ENCODE measurements at regions not wholly inside any gene's neighbourhood (a gene's known extent, or its start where the extent isn't known, plus 50 kb on each side); places are given as distances from the start of the nearest gene placed in this dataset.
A peak's percentile ranks its signal among the peaks of the same experiment; 100 is the strongest.
"Not testable (repeated sequence)": the region's sequence is repeated elsewhere in the genome, so short reads cannot be mapped to it uniquely, and the experiment has no call there.

DNA sequence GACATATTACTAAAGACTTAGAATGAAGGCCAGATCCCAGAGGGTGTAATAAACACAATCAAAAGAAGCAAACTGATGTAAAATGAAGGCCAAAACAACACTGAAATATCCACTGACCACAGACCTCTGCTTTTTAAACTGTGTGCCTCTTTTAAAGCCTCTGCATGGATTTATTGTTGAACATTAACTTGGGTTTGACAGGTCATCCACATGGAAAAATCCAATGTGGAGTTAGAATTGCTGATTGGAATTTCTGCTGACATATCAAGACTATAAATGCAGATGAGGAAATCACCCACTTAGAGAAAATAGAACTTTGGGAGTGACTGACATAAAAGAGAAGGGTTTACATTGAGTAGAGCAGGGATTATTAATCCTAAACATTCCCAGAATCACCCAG is 853.9 kb upstream of the RAG2 start:
- no TSS peak for BruUV-seq (replicated peaks)
- H3K27ac Mint-ChIP-seq (ENCODE audit: unreplicated experiment) = peak overlapping the region; percentile 77
- H3K9me3 Mint-ChIP-seq (ENCODE audit: low read depth, unreplicated experiment) = no peaks in the 10 kb centered on the region
- no peak overlapping the region for H3K4me3 Mint-ChIP-seq (ENCODE audit: low read depth, unreplicated experiment)
- no peaks in the 10 kb centered on the region for H3K36me3 Mint-ChIP-seq (ENCODE audit: insufficient read depth, unreplicated experiment)
- TF ChIP-seq, protein P1, sequence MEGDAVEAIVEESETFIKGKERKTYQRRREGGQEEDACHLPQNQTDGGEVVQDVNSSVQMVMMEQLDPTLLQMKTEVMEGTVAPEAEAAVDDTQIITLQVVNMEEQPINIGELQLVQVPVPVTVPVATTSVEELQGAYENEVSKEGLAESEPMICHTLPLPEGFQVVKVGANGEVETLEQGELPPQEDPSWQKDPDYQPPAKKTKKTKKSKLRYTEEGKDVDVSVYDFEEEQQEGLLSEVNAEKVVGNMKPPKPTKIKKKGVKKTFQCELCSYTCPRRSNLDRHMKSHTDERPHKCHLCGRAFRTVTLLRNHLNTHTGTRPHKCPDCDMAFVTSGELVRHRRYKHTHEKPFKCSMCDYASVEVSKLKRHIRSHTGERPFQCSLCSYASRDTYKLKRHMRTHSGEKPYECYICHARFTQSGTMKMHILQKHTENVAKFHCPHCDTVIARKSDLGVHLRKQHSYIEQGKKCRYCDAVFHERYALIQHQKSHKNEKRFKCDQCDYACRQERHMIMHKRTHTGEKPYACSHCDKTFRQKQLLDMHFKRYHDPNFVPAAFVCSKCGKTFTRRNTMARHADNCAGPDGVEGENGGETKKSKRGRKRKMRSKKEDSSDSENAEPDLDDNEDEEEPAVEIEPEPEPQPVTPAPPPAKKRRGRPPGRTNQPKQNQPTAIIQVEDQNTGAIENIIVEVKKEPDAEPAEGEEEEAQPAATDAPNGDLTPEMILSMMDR (IDR thresholded peaks at IDR 0.05; ENCODE audit: unreplicated experiment) = no peak
- CTCF ChIA-PET = no interaction called here
- H3K4me1 Mint-ChIP-seq (ENCODE audit: low read depth, unreplicated experiment) = peaks cover 34% of the 10 kb centered on the region
- DNase-seq = no peak
- H3K27me3 Mint-ChIP-seq (ENCODE audit: unreplicated experiment) = no peaks in the 10 kb centered on the region
- intact Hi-C loops (cut with micrococcal nuclease; ENCODE audit: unreplicated experiment) = loop anchor here (1.0 to 10.0 kb wide), 2 partner anchors 52 to 183 kb away; no protein-coding TSS in a partner anchor

DNA sequence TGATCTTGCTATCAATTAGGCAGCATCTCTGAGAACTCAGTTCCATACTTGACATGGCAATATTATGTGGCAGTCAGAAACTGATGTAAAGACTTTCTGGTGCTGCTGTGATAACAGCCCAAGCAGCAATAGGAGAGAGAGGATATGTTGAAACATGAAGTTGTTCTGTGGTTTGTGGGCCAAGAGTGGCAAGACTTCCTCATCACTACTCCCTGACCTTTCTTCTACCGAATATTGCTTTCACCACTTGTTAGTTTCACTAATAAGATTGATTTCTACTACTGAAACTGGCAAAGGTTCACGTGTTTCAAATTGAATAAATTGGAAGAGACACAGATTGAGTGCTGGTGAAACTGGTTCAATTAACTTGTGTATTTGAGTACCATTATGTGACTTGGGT is 852.6 kb upstream of the RAG2 start:
- no peak for DNase-seq
- Mint-ChIP-seq H3K27me3 (ENCODE audit: unreplicated experiment) (no peaks in the 10 kb centered on the region), H3K4me1 (ENCODE audit: low read depth, unreplicated experiment) (peaks cover 34% of the 10 kb centered on the region), H3K27ac (ENCODE audit: unreplicated experiment) (peak overlapping the region; percentile 77), H3K36me3 (ENCODE audit: insufficient read depth, unreplicated experiment) (no peaks in the 10 kb centered on the region), H3K4me3 (ENCODE audit: low read depth, unreplicated experiment) (no peak overlapping the region), H3K9me3 (ENCODE audit: low read depth, unreplicated experiment) (no peaks in the 10 kb centered on the region)
- no TSS peak for BruUV-seq (replicated peaks)
- CTCF ChIA-PET = no interaction called here
- TF ChIP-seq, protein P1 (IDR thresholded peaks at IDR 0.05; ENCODE audit: unreplicated experiment) = no peak
- intact Hi-C loops (cut with micrococcal nuclease; ENCODE audit: unreplicated experiment) = loop anchor here (10.0 kb wide), 1 partner anchor 184 kb away; no protein-coding TSS in a partner anchor

DNA sequence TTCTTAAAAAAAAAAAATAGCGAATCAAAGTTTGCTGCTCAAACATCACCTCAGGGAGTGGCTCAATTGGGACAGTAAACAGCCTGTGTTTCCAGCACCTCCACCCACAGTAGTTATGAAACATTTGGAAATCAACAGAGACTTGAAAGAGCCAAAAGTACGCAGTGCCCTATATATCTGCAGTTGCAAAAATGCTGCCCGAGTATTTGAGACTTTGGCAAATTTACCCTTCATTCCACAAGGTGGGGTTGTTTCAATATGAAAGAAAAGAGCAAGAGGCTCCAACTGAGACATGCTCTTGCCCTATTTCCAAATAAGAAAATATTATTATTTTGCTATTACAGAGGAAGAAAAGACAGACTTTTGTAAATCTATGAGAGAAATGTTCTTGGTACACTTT is 851.1 kb upstream of the RAG2 start:
- intact Hi-C loops (cut with micrococcal nuclease; ENCODE audit: unreplicated experiment) = loop anchor here (1.0 to 10.0 kb wide), 5 partner anchors 76 to 1342 kb away; no protein-coding TSS in a partner anchor
- Mint-ChIP-seq H3K27ac (ENCODE audit: unreplicated experiment) (no peak overlapping the region), H3K27me3 (ENCODE audit: unreplicated experiment) (no peaks in the 10 kb centered on the region), H3K9me3 (ENCODE audit: low read depth, unreplicated experiment) (no peaks in the 10 kb centered on the region), H3K36me3 (ENCODE audit: insufficient read depth, unreplicated experiment) (no peaks in the 10 kb centered on the region), H3K4me1 (ENCODE audit: low read depth, unreplicated experiment) (peaks cover 34% of the 10 kb centered on the region), H3K4me3 (ENCODE audit: low read depth, unreplicated experiment) (no peak overlapping the region)
- CTCF ChIA-PET = interaction anchor here (0.7 kb wide), 1 partner anchor 84 kb away, joined by 3 read pairs; no protein-coding TSS in a partner anchor
- TF ChIP-seq, protein P1 (IDR thresholded peaks at IDR 0.05; ENCODE audit: unreplicated experiment) = peak; percentile 47
- no TSS peak for BruUV-seq (replicated peaks)
- DNase-seq = peak; percentile 26

DNA sequence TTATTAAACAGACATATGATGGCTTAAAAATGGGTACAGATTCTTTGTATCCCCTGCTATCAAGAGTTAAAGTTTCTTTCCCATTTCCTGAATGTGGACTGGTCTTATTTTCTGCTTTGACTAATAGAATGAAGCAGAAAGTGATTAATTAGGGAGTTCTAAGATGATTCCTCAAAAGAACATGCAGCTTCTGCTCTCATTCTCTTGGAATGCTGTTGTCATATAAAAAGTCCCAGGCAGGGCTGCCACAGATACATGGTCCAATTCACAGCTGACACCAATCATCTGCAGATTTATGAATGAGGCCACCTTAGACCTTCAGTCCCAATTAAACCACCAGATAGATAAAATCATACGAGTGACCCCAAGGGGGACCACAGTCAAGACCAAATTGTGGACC is 844.5 kb upstream of the RAG2 start:
- Mint-ChIP-seq H3K9me3 (ENCODE audit: low read depth, unreplicated experiment) (no peaks in the 10 kb centered on the region), H3K27me3 (ENCODE audit: unreplicated experiment) (no peaks in the 10 kb centered on the region), H3K27ac (ENCODE audit: unreplicated experiment) (no peak overlapping the region), H3K4me1 (ENCODE audit: low read depth, unreplicated experiment) (no peaks in the 10 kb centered on the region), H3K36me3 (ENCODE audit: insufficient read depth, unreplicated experiment) (no peaks in the 10 kb centered on the region), H3K4me3 (ENCODE audit: low read depth, unreplicated experiment) (no peak overlapping the region)
- TF ChIP-seq, protein P1 (IDR thresholded peaks at IDR 0.05; ENCODE audit: unreplicated experiment) = no peak
- intact Hi-C loops (cut with micrococcal nuclease; ENCODE audit: unreplicated experiment) = loop anchor here (10.0 kb wide), 1 partner anchor 502 kb away; no protein-coding TSS in a partner anchor
- BruUV-seq (replicated peaks) = no TSS peak
- CTCF ChIA-PET = no interaction called here
- no peak for DNase-seq

DNA sequence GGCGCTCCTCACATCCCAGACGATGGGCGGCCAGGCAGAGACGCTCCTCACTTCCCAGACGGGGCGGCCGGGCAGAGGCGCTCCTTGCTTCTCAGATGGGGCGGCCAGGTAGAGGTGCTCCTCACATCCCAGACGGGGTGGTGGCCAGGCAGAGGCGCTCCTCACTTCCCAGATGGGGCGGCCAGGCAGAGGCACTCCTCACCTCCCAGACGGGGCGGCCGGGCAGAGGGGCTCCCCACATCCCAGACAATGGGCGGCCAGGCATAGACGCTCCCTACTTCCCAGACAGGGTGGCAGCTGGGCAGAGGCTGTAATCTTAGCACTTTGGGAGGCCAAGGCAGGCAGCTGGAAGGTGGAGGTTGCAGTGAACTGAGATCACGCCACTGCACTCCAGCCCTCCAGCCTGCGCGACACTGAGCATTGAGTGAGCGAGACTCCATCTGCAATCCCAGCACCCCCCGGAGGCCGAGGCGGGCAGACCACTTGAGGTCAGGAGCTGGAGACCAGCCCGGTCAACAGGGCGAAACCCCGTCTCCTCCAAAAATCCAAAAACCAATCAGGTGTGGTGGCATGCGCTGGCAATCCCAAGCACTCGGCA is 833.7 kb upstream of the RAG2 start:
- H3K9me3 Mint-ChIP-seq (ENCODE audit: low read depth, unreplicated experiment); CTCF ChIA-PET; H3K27ac Mint-ChIP-seq (ENCODE audit: unreplicated experiment); DNase-seq; H3K36me3 Mint-ChIP-seq (ENCODE audit: insufficient read depth, unreplicated experiment); H3K27me3 Mint-ChIP-seq (ENCODE audit: unreplicated experiment); H3K4me3 Mint-ChIP-seq (ENCODE audit: low read depth, unreplicated experiment); intact Hi-C loops (cut with micrococcal nuclease; ENCODE audit: unreplicated experiment); H3K4me1 Mint-ChIP-seq (ENCODE audit: low read depth, unreplicated experiment); BruUV-seq (replicated peaks): not testable (repeated sequence)

DNA sequence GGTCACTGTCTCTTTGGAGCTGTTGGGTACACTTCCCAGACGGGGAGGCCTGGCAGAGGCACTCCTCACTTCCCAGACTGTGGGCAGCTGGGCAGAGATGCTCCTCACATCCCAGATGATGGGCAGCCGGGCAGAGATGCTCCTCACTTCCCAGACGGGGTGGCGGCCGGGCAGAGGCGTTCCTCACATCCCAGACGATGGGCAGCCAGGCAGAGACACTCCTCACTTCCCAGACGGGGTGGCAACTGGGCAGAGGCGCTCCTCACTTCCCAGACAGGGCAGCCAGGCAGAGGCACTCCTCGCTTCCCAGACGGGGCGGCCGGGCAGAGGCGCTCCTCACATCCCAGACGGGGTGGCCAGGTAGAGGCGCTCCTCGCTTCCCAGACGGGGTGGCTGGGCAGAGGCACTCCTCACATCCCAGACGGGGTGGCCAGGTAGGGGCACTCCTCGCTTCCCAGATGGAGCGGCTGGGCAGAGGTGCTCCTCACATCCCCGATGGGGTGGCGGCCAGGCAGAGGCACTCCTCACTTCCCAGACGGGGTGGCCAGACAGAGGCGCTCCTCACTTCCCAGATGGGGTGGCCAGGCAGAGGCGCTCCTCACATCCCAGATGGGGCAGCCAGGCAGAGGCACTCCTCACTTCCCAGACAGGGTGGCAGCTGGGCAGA is 833.1 kb upstream of the RAG2 start:
- CTCF ChIA-PET; DNase-seq; intact Hi-C loops (cut with micrococcal nuclease; ENCODE audit: unreplicated experiment); H3K4me3 Mint-ChIP-seq (ENCODE audit: low read depth, unreplicated experiment); H3K4me1 Mint-ChIP-seq (ENCODE audit: low read depth, unreplicated experiment); H3K27ac Mint-ChIP-seq (ENCODE audit: unreplicated experiment); H3K36me3 Mint-ChIP-seq (ENCODE audit: insufficient read depth, unreplicated experiment); H3K27me3 Mint-ChIP-seq (ENCODE audit: unreplicated experiment); BruUV-seq (replicated peaks); H3K9me3 Mint-ChIP-seq (ENCODE audit: low read depth, unreplicated experiment): not testable (repeated sequence)

Data from Calu3 (cell line).